Liver (tissue), 8 donors: ENCODE measurements at regions not wholly inside any gene's neighbourhood (a gene's known extent, or its start where the extent isn't known, plus 50 kb on each side); places are given as distances from the start of the nearest gene placed in this dataset.

Experiments
- DNase-seq: peaks from one replicate; pipeline ENCODE4 v3.0.0-alpha.2; 2017; ENCODE audit warnings: low spot score
- H3K27ac ChIP-seq, 2 donors: one replicate each; pipeline ENCODE4 v1.7.0; 2013; ENCODE audit warnings: inconsistent platforms in 2 of 2, low read length in 2 of 2, control low read depth in 1 of 2, low read depth in 1 of 2, mild to moderate bottlenecking in 1 of 2
- H3K27me3 ChIP-seq, 4 donors: one replicate each; pipeline versions ENCODE4 v1.6.1 to v1.7.0; 2013; ENCODE audit warnings: low read length in 3 of 4, inconsistent platforms in 1 of 4, mild to moderate bottlenecking in 1 of 4, moderate library complexity in 1 of 4; ENCODE audit not compliant: control insufficient read depth in 4 of 4, insufficient read depth in 4 of 4
- H3K36me3 ChIP-seq, 4 donors: one replicate each; pipeline versions ENCODE4 v1.6.1 to v1.7.0; 2013; ENCODE audit warnings: low read length in 3 of 4, mild to moderate bottlenecking in 3 of 4, low read depth in 1 of 4, moderate library complexity in 1 of 4; ENCODE audit not compliant: control insufficient read depth in 4 of 4, insufficient read depth in 3 of 4
- H3K4me1 ChIP-seq, 4 donors: one replicate each; pipeline versions ENCODE4 v1.6.1 to v1.7.0; 2013; ENCODE audit warnings: low read length in 3 of 4, mild to moderate bottlenecking in 3 of 4, moderate library complexity in 1 of 4; ENCODE audit not compliant: control insufficient read depth in 4 of 4, insufficient read depth in 4 of 4
- H3K4me3 ChIP-seq, 3 donors: one replicate each; pipeline versions ENCODE4 v1.6.1 to v1.7.0; 2013; ENCODE audit warnings: low read length in 3 of 3, control low read depth in 1 of 3, low read depth in 1 of 3, mild to moderate bottlenecking in 1 of 3
- H3K9ac ChIP-seq, 2 donors: one replicate each; pipeline ENCODE4 v1.7.0; 2013; ENCODE audit warnings: low read length in 2 of 2, mild to moderate bottlenecking in 2 of 2, moderate library complexity in 2 of 2, control low read depth in 1 of 2, low read depth in 1 of 2
- H3K9me3 ChIP-seq, 4 donors: one replicate each; pipeline versions ENCODE4 v1.6.1 to v1.7.0; 2013; ENCODE audit warnings: low read length in 3 of 4; ENCODE audit not compliant: control insufficient read depth in 4 of 4
- ATF3 ChIP-seq: IDR thresholded peaks from 2 replicates; pipeline ENCODE4 v1.6.1; 2016; ENCODE audit warnings: antibody characterized with exemption
- CTCF ChIP-seq: fragments of 150-350 bp; IDR thresholded peaks from 2 replicates; pipeline ENCODE4 v1.5.1; 2017; ENCODE audit warnings: improper control_type of control experiment, low read depth, low read length; ENCODE audit not compliant: missing input control
- EGR1 ChIP-seq, 2 donors: IDR thresholded peaks; 2 replicates each; pipeline ENCODE4 v1.6.1; 2016 to 2018; ENCODE audit warnings: antibody characterized with exemption in 2 of 2, low read depth in 2 of 2
- FOXA1 ChIP-seq: IDR thresholded peaks from 2 replicates; pipeline ENCODE4 v1.6.1; 2016; ENCODE audit warnings: antibody characterized with exemption
- FOXA2 ChIP-seq: IDR thresholded peaks from 2 replicates; pipeline ENCODE4 v1.6.1; 2016; ENCODE audit warnings: antibody characterized with exemption
- GABPA ChIP-seq, 2 donors: IDR thresholded peaks in 1 of 2; conservative IDR thresholded peaks in 1 of 2; 2 replicates each; pipeline ENCODE4 v1.6.1; 2016; ENCODE audit warnings: antibody characterized with exemption in 2 of 2, mild to moderate bottlenecking in 1 of 2, moderate library complexity in 1 of 2
- HNF4A ChIP-seq, 2 donors: conservative IDR thresholded peaks; 2 replicates each; pipeline ENCODE4 v1.6.1; 2016; ENCODE audit warnings: antibody characterized with exemption in 2 of 2, mild to moderate bottlenecking in 2 of 2
- HNF4G ChIP-seq: IDR thresholded peaks from 2 replicates; pipeline ENCODE4 v1.6.1; 2016; ENCODE audit warnings: antibody characterized with exemption
- JUND ChIP-seq, 2 donors: IDR thresholded peaks; 2 replicates each; pipeline ENCODE4 v1.6.1; 2016; ENCODE audit warnings: antibody characterized with exemption in 2 of 2
- MAX ChIP-seq: IDR thresholded peaks from 2 replicates; pipeline ENCODE4 v1.6.1; 2016; ENCODE audit warnings: antibody characterized with exemption
- NR2F2 ChIP-seq: IDR thresholded peaks from 2 replicates; pipeline ENCODE4 v1.6.1; 2016; ENCODE audit warnings: antibody characterized with exemption
- RAD21 ChIP-seq, 2 donors: IDR thresholded peaks; 2 replicates each; pipeline ENCODE4 v1.6.1; 2016; ENCODE audit warnings: antibody characterized with exemption in 2 of 2, mild to moderate bottlenecking in 2 of 2
- REST ChIP-seq: IDR thresholded peaks from 2 replicates; pipeline ENCODE4 v1.6.1; 2016; ENCODE audit warnings: antibody characterized with exemption, mild to moderate bottlenecking
- RXRA ChIP-seq, 2 donors: IDR thresholded peaks; 2 replicates each; pipeline ENCODE4 v1.6.1; 2017 to 2018; ENCODE audit warnings: antibody characterized with exemption in 2 of 2, mild to moderate bottlenecking in 1 of 2
- SP1 ChIP-seq: IDR thresholded peaks from 2 replicates; pipeline ENCODE4 v1.6.1; 2018; ENCODE audit warnings: antibody characterized with exemption, mild to moderate bottlenecking
- TAF1 ChIP-seq: conservative IDR thresholded peaks from 2 replicates; pipeline ENCODE4 v1.6.1; 2016; ENCODE audit warnings: antibody characterized with exemption, mild to moderate bottlenecking
- YY1 ChIP-seq: IDR thresholded peaks from 2 replicates; pipeline ENCODE4 v1.6.1; 2016; ENCODE audit warnings: antibody characterized with exemption, mild to moderate bottlenecking
- ZBTB33 ChIP-seq: IDR thresholded peaks from 2 replicates; pipeline ENCODE4 v1.6.1; 2016; ENCODE audit warnings: antibody characterized with exemption
- WGBS: extraction: QIAGEN DNeasy Blood & Tissue Kit; methylation state at CpG from one replicate; pipeline ENCODE4 v1.1.7; 2013; 5-methylcytosine and 5-hydroxymethylcytosine counted together
- donor health status: healthy.
- donor health status: healthy.
- donor health status: healthy.
- donor health status: healthy.
- donor health status: healthy.

- H3K27me3 ChIP-seq: no peaks in the 10 kb centered on the region
- no peak for DNase-seq
- H3K4me1 ChIP-seq: no peaks in the 10 kb centered on the region
- no peak overlapping the region for H3K4me3 ChIP-seq
- H3K27ac ChIP-seq: no peak overlapping the region
- 90% methylated on average over 1 of the region's 1 CpG for WGBS
- no peak overlapping the region for H3K9ac ChIP-seq
- no peak for TF ChIP-seq ZBTB33
- no peak for TF ChIP-seq CTCF
- no peak for TF ChIP-seq ATF3
- no peaks in the 10 kb centered on the region for H3K9me3 ChIP-seq
- H3K36me3 ChIP-seq: no peaks in the 10 kb centered on the region
Observed at GRCh38 chr6:100152201-100152600, 158.2 kb upstream of the MCHR2 start.

GRCh38 chr6:100144991-100145390 lies 151.0 kb upstream of the MCHR2 start:
- TF ChIP-seq REST: no peak
- no peak for TF ChIP-seq ZBTB33
- TF ChIP-seq RAD21 (IDR thresholded peaks at IDR 0.05): no peak
- TF ChIP-seq HNF4A (conservative IDR thresholded peaks at IDR 0.05): no peak
- TF ChIP-seq JUND (IDR thresholded peaks at IDR 0.05): no peak
- no peak for TF ChIP-seq NR2F2
- TF ChIP-seq YY1: no peak
- TF ChIP-seq CTCF: no peak
- TF ChIP-seq RXRA (IDR thresholded peaks at IDR 0.05): no peak
- TF ChIP-seq FOXA1: no peak
- TF ChIP-seq HNF4G: no peak
- TF ChIP-seq EGR1 (IDR thresholded peaks at IDR 0.05; ENCODE audit: low read depth in 2 of 2): no peak
- TF ChIP-seq GABPA (IDR thresholded peaks at IDR 0.05 in 1 of 2, conservative IDR thresholded peaks at IDR 0.05 in 1 of 2): no peak
- no peak for TF ChIP-seq MAX
- no peak for TF ChIP-seq SP1
- TF ChIP-seq TAF1: no peak
- no peak for TF ChIP-seq FOXA2
- TF ChIP-seq ATF3: no peak
- 94% methylated on average over 2 of the region's 2 CpGs for WGBS
- no peak for DNase-seq
- no peaks in the 10 kb centered on the region for H3K36me3 ChIP-seq
- H3K9ac ChIP-seq: no peak overlapping the region
- H3K9me3 ChIP-seq: no peaks in the 10 kb centered on the region
- H3K4me1 ChIP-seq: no peaks in the 10 kb centered on the region
- no peaks in the 10 kb centered on the region for H3K27me3 ChIP-seq
- H3K4me3 ChIP-seq: no peak overlapping the region
- no peak overlapping the region for H3K27ac ChIP-seq
